Stimulated activated CD4-positive, alpha-beta T cell treated with anti-CD3 and anti-CD28 coated beads, Interleukin-15, amount 100 ng/mL, for 24 hours (primary cell): ENCODE measurements at regions not wholly inside any gene's neighbourhood (a gene's known extent, or its start where the extent isn't known, plus 50 kb on each side); places are given as distances from the start of the nearest gene placed in this dataset.

Experiments
- DNase-seq: peaks from one replicate; pipeline ENCODE4 v3.0.0-alpha.2; 2020

GRCh38 chr16:77555791-77556190, 121.0 kb upstream of the ADAMTS18 start:
- no peak for DNase-seq

GRCh38 chr16:77556201-77556873, 121.5 kb upstream of the ADAMTS18 start:
- DNase-seq = no peak

GRCh38 chr16:77557385-77557784, 122.6 kb upstream of the ADAMTS18 start:
- no peak for DNase-seq

GRCh38 chr16:77558786-77559185, 124.0 kb upstream of the ADAMTS18 start:
- DNase-seq = no peak

GRCh38 chr16:77562497-77562896, 127.7 kb upstream of the ADAMTS18 start:
- DNase-seq = no peak

- DNase-seq = no peak
Observed at GRCh38 chr16:77564791-77565390, 130.1 kb upstream of the ADAMTS18 start.

- no peak for DNase-seq
Observed at GRCh38 chr16:77569406-77569805, 134.6 kb upstream of the ADAMTS18 start.

GRCh38 chr16:77570574-77570973, 135.7 kb upstream of the ADAMTS18 start:
- DNase-seq = no peak

- no peak for DNase-seq
Observed at GRCh38 chr16:77571115-77571862, 136.5 kb upstream of the ADAMTS18 start.

- DNase-seq = no peak
Observed at GRCh38 chr16:77574867-77575624, 140.2 kb upstream of the ADAMTS18 start.

- DNase-seq = no peak
Observed at GRCh38 chr16:77579351-77579891, 142.9 kb upstream of the NUDT7 start.

GRCh38 chr16:77581706-77582105, 140.6 kb upstream of the NUDT7 start:
- no peak for DNase-seq

GRCh38 chr16:77584205-77584859, 138.0 kb upstream of the NUDT7 start:
- peak; percentile 48 for DNase-seq

- DNase-seq = peak; percentile 9
Observed at GRCh38 chr16:77585379-77586251, 136.7 kb upstream of the NUDT7 start.

GRCh38 chr16:77588389-77588788, 133.9 kb upstream of the NUDT7 start:
- no peak for DNase-seq

GRCh38 chr16:77589071-77589765, 133.1 kb upstream of the NUDT7 start:
- no peak for DNase-seq

GRCh38 chr16:77590707-77591106, 131.6 kb upstream of the NUDT7 start:
- DNase-seq = no peak

GRCh38 chr16:77591347-77591746, 131.0 kb upstream of the NUDT7 start:
- no peak for DNase-seq

- no peak for DNase-seq
Observed at GRCh38 chr16:77592021-77592420, 130.3 kb upstream of the NUDT7 start.

GRCh38 chr16:77594057-77594456, 128.3 kb upstream of the NUDT7 start:
- DNase-seq = no peak
